ENCODE measurements at regions not wholly inside any gene's neighbourhood (a gene's known extent, or its start where the extent isn't known, plus 50 kb on each side); places are given as distances from the start of the nearest gene placed in this dataset.
A peak's percentile ranks its signal among the peaks of the same experiment; 100 is the strongest.

- no peak overlapping the region for H3K4me2 ChIP-seq
- WGBS (ENCODE audit: low lambda C conversion rate), result 72% methylated on average over 7 of the region's 7 CpGs
Measured at GRCh38 chr7:47661051-47661714, 79.3 kb upstream of the TNS3 start.

More at GRCh38 chr7:47661051-47661714, 79.3 kb upstream of the TNS3 start:
- TF ChIP-seq GATA2 (CRISPR knock-in tag; IDR thresholded peaks at IDR 0.05) (peak; percentile 23; the same call in 1 of the 2 replicates), RAD21 (IDR thresholded peaks at IDR 0.05; ENCODE audit: low read length) (peak; percentile 18), SIN3A (IDR thresholded peaks at IDR 0.05; ENCODE audit: borderline replicate concordance, low read depth, low read length) (no peak), CTCF (IDR thresholded peaks at IDR 0.05) (no peak), CHD2 (IDR thresholded peaks at IDR 0.05; ENCODE audit: low read length, partially characterized antibody) (peak; percentile 47), EP300 (IDR thresholded peaks at IDR 0.05; ENCODE audit: borderline replicate concordance in 1 of 2, low read depth in 1 of 2, low read length in 1 of 2) (peak in 1 of 2 experiments; percentile 82; a peak in 2 of 4 replicates), RXRA (IDR thresholded peaks at IDR 0.05; ENCODE audit: borderline replicate concordance, low read depth) (no peak), RCOR1 (IDR thresholded peaks at IDR 0.05; ENCODE audit: low read length) (peak; percentile 93), RFX5 (IDR thresholded peaks at IDR 0.05; ENCODE audit: low read length) (no peak), GABPA (IDR thresholded peaks at IDR 0.05; ENCODE audit: low read depth) (no peak), TEAD4 (IDR thresholded peaks at IDR 0.05; ENCODE audit: borderline replicate concordance, insufficient read depth) (no peak), IRF3 (IDR thresholded peaks at IDR 0.05; ENCODE audit: low read depth, low read length) (no peak)
- H3K9ac ChIP-seq, result no peak overlapping the region
- ChIA-PET CTCF (interaction anchor here (0.8 to 1.6 kb wide), 4 partner anchors 8 to 157 kb away, joined by 3 to 8 read pairs (median 3); no protein-coding TSS in a partner anchor), POLR2A (no interaction called here)
- no peaks in the 10 kb centered on the region for H3K27me3 ChIP-seq (ENCODE audit: insufficient read depth)
- H4K20me1 ChIP-seq (ENCODE audit: insufficient read depth), result no peaks in the 10 kb centered on the region
- no peaks in the 10 kb centered on the region for H3K9me3 ChIP-seq
- H3K4me3 ChIP-seq (ENCODE audit: low read depth in 2 of 2, low read length in 1 of 2), result no peak overlapping the region
- H3K27ac ChIP-seq (ENCODE audit: low read depth in 2 of 2, low read length in 1 of 2), result peak overlapping the region in 1 of 2 experiments; percentile 50; a peak in 2 of 4 replicates
- peak; percentile 74 for DNase-seq
- H3K79me2 ChIP-seq (ENCODE audit: insufficient read depth), result no peaks in the 10 kb centered on the region
- H2AFZ ChIP-seq (ENCODE audit: low read depth), result no peak overlapping the region
- peaks cover 11% of the 10 kb centered on the region for H3F3A ChIP-seq (replicated peaks; ENCODE audit: insufficient read depth)
- peaks cover 6 to 22% of the 10 kb centered on the region in 2 experiments; a peak in 2 of 4 replicates for H3K4me1 ChIP-seq (ENCODE audit: control insufficient read depth in 1 of 2, insufficient read depth in 2 of 2, low read depth in 1 of 2, low read length in 1 of 2)
- H3K36me3 ChIP-seq (replicated peaks in 1 of 2; ENCODE audit: control insufficient read depth in 1 of 2, insufficient read depth in 2 of 2, low read length in 1 of 2), result no peaks in the 10 kb centered on the region
- no peaks in the 10 kb centered on the region for H3K9me2 ChIP-seq

Data from SK-N-SH (cell line).